ENCODE measurements at regions not wholly inside any gene's neighbourhood (a gene's known extent, or its start where the extent isn't known, plus 50 kb on each side); places are given as distances from the start of the nearest gene placed in this dataset.
A peak's percentile ranks its signal among the peaks of the same experiment; 100 is the strongest.

DNA sequence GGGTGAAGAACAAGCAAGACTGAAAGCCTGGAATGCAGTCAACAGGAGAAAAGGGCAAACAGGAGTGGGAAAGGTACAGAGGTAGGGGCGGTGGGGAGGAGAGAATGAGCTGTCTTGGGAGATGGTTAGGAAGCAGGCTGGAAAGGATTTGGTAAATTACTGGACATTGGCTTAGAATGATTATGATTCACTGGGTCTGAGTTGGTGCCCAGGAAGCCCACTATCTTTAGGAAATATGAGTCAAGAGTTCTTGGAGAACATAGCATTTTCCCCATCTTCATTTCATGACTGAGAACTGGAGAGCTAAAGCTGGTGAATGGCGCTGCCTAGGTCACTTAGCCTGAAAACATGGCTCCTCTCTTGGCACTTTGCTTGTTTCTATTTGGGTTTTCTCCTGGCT, 74.7 kb upstream of the C3orf80 start:
- Histone ChIP-seq H3K9me3 (ENCODE audit: control insufficient read depth, low read length) (no peaks in the 10 kb centered on the region), H3K27me3 (ENCODE audit: control insufficient read depth, insufficient read depth) (no peaks in the 10 kb centered on the region), H3K4me3 (ENCODE audit: low read length) (no peak overlapping the region), H3K27ac (ENCODE audit: low read length) (peak overlapping the region; percentile 33), H3K4me1 (ENCODE audit: control insufficient read depth, insufficient read depth, low read length) (no peaks in the 10 kb centered on the region)
- 78% methylated on average over 2 of the region's 2 CpGs for WGBS
- no peak for DNase-seq
- ATAC-seq, result peak; percentile 59 to 89
- intact Hi-C loops (cut with DNase I), result loop anchor here in 1 of 4 donors (10.0 kb wide), 1 partner anchor 264 kb away; no protein-coding TSS in a partner anchor

DNA sequence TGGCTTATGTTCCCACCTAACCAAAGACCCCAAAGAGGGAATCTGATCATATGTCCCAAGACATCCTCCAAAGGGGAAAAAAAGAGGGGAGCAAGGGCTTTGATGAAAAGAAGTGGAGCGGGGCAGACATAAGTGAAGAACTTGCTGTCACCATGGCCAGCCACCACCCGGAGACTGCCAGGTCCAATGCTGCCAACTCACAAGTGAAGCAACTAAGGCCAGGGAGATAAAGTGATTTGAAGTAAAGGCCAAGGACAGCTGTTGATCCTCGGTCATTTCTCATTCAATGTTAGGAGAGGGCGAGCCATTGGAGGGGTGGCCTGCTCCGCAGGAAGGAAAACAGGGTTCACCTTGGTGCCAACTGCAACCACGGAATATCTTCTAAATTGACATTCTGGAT, 72.6 kb upstream of the C3orf80 start:
- 88% methylated on average over 6 of the region's 6 CpGs for WGBS
- ATAC-seq (no peak), DNase-seq (no peak)
- Histone ChIP-seq H3K4me1 (ENCODE audit: control insufficient read depth, insufficient read depth, low read length) (no peaks in the 10 kb centered on the region), H3K27ac (ENCODE audit: low read length) (no peak overlapping the region), H3K27me3 (ENCODE audit: control insufficient read depth, insufficient read depth) (no peaks in the 10 kb centered on the region), H3K4me3 (ENCODE audit: low read length) (no peak overlapping the region), H3K9me3 (ENCODE audit: control insufficient read depth, low read length) (no peaks in the 10 kb centered on the region)
- intact Hi-C loops (cut with DNase I), result loop anchor here in 1 of 4 donors (10.0 kb wide), 1 partner anchor 262 kb away; no protein-coding TSS in a partner anchor

DNA sequence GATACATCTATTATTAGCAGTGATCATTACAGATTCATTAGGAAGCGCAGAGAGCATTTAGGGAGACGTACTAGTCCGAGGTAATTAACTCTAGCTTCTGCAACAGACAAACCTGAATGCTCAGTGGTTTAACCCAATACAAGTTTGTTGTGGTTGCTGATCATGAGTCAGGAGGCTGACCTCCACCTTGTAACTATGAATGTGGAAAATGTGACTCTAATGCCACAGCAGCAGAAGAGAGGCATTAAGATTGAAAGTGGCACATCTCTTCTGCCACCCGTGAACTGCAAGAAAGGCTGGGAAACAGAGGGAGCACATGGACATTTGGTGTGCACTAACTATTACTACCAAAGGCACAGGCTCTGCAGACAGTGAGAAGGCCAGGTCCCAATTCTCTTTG, 71.2 kb upstream of the C3orf80 start:
- no peak overlapping the region for H3K4me3 ChIP-seq (ENCODE audit: low read length)
- H3K4me1 ChIP-seq (ENCODE audit: control insufficient read depth, insufficient read depth, low read length), result no peaks in the 10 kb centered on the region
- DNase-seq (no peak), ATAC-seq (no peak)
- intact Hi-C loops (cut with DNase I), result loop anchor here in 1 of 4 donors (10.0 kb wide), 1 partner anchor 261 kb away; no protein-coding TSS in a partner anchor
- WGBS, result 91% methylated on average over 4 of the region's 4 CpGs
- H3K27ac ChIP-seq (ENCODE audit: low read length), result no peak overlapping the region
- H3K9me3 ChIP-seq (ENCODE audit: control insufficient read depth, low read length), result no peaks in the 10 kb centered on the region
- no peaks in the 10 kb centered on the region for H3K27me3 ChIP-seq (ENCODE audit: control insufficient read depth, insufficient read depth)

DNA sequence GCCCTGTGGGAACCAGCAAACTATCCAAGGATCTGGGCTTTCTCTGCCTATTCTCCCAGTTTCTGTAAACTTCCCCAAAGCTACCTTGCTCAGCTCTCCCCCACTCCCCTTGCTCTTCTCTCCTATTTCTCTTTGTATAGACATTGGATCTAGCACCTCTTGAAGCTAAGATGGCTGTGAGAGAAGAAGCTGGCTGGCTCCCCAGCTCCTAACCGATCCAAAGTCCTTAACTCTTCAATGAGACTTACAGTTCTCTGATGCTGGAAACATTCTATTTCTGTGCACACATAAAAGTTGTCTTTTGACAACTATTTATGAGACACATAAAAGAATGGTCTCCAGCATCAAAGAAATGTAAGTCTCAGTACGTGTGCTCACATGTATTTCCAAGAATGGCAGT, 70.6 kb upstream of the C3orf80 start:
- Histone ChIP-seq H3K27me3 (ENCODE audit: control insufficient read depth, insufficient read depth) (no peaks in the 10 kb centered on the region), H3K4me3 (ENCODE audit: low read length) (no peak overlapping the region), H3K9me3 (ENCODE audit: control insufficient read depth, low read length) (no peaks in the 10 kb centered on the region), H3K27ac (ENCODE audit: low read length) (no peak overlapping the region), H3K4me1 (ENCODE audit: control insufficient read depth, insufficient read depth, low read length) (no peaks in the 10 kb centered on the region)
- ATAC-seq (no peak), DNase-seq (no peak)
- WGBS, result 82% methylated on average over 2 of the region's 2 CpGs
- intact Hi-C loops (cut with DNase I), result loop anchor here in 1 of 4 donors (10.0 kb wide), 1 partner anchor 260 kb away; no protein-coding TSS in a partner anchor

DNA sequence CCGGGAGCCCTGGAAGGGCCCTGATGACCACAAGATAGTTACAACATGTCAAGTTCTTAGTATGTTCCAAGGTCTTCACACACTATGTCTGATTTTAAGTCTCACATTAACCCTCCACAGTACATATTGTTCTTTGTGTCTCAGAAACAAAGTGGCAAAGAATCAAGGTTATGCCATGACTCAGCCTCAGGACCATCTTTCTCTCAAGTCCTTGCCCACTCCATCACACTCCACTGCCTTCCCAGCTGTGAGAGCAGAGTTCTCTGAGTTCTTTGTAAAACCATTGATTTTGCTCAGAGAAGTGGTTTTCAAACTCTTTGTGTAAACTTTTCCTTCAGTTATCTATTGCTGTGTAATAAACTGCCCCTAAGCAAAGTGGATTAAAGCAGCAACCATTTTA, 67.9 kb upstream of the C3orf80 start:
- H3K9me3 ChIP-seq (ENCODE audit: control insufficient read depth, low read length), result no peaks in the 10 kb centered on the region
- intact Hi-C loops (cut with DNase I), result loop anchor here in 2 of 4 donors (5.0 to 10.0 kb wide), 2 partner anchors 255 to 257 kb away; no protein-coding TSS in a partner anchor
- no peak for DNase-seq

DNA sequence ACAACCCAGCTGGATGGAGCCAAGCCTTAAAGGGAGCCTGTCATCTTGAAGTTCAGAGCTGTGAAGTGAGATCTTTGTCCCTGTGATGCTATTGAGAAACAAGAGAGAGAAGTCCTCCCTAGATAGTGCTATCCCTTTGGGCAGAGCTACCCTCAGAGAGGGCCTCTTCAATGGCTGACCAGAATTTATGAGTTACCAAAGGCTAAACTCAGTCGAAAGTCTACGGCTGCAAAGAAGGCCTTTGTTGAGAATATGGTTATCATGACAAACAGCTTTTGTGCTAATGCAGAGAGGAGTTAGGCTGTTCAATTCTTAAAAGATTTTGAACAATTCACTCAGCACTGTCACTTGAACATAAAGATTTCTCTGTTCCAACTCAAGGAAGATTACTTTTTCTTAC, 65.9 kb upstream of the C3orf80 start:
- Histone ChIP-seq H3K9me3 (ENCODE audit: control insufficient read depth, low read length) (no peaks in the 10 kb centered on the region), H3K27me3 (ENCODE audit: control insufficient read depth, insufficient read depth) (no peaks in the 10 kb centered on the region), H3K4me3 (ENCODE audit: low read length) (no peak overlapping the region), H3K27ac (ENCODE audit: low read length) (no peak overlapping the region), H3K4me1 (ENCODE audit: control insufficient read depth, insufficient read depth, low read length) (no peaks in the 10 kb centered on the region)
- no peak for ATAC-seq
- no peak for DNase-seq
- 84% methylated on average over 2 of the region's 2 CpGs for WGBS
- intact Hi-C loops (cut with DNase I), result loop anchor here in 2 of 4 donors (5.0 to 10.0 kb wide), 2 partner anchors 253 to 255 kb away; no protein-coding TSS in a partner anchor

More for the DNA sequence above, 67.9 kb upstream of the C3orf80 start:
- 93% methylated on average over 1 of the region's 1 CpG for WGBS
- H3K27ac ChIP-seq (ENCODE audit: low read length), result no peak overlapping the region
- ATAC-seq, result no peak
- H3K27me3 ChIP-seq (ENCODE audit: control insufficient read depth, insufficient read depth), result no peaks in the 10 kb centered on the region
- H3K4me3 ChIP-seq (ENCODE audit: low read length), result no peak overlapping the region
- H3K4me1 ChIP-seq (ENCODE audit: control insufficient read depth, insufficient read depth, low read length), result no peaks in the 10 kb centered on the region

DNA sequence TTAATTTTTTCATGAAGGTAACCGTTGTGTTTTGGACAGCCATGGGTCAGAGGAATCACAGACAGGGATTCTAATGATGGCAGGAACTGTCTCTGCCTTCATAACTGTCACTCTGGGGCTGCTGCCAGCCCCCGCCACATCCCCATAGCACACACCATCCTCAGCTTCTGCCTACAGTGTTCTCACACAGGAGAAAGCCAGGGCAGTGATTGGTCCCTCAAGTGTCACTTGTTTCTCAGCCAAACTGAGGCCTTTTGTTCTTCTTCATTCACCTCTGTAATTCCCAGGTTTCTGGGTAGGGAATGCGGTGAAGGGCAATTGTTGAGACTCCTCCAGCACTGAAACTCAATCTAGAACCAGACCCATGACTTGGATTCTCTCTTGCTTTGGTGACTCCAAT, 65.4 kb upstream of the C3orf80 start:
- no peak overlapping the region for H3K27ac ChIP-seq (ENCODE audit: low read length)
- intact Hi-C loops (cut with DNase I), result loop anchor here (5.0 to 10.0 kb wide), 3 partner anchors 182 to 255 kb away; no protein-coding TSS in a partner anchor
- no peaks in the 10 kb centered on the region for H3K9me3 ChIP-seq (ENCODE audit: control insufficient read depth, low read length)
- H3K27me3 ChIP-seq (ENCODE audit: control insufficient read depth, insufficient read depth), result no peaks in the 10 kb centered on the region
- H3K4me3 ChIP-seq (ENCODE audit: low read length), result no peak overlapping the region
- DNase-seq, result no peak
- no peak for ATAC-seq
- WGBS, result 81% methylated on average over 3 of the region's 3 CpGs
- no peaks in the 10 kb centered on the region for H3K4me1 ChIP-seq (ENCODE audit: control insufficient read depth, insufficient read depth, low read length)

DNA sequence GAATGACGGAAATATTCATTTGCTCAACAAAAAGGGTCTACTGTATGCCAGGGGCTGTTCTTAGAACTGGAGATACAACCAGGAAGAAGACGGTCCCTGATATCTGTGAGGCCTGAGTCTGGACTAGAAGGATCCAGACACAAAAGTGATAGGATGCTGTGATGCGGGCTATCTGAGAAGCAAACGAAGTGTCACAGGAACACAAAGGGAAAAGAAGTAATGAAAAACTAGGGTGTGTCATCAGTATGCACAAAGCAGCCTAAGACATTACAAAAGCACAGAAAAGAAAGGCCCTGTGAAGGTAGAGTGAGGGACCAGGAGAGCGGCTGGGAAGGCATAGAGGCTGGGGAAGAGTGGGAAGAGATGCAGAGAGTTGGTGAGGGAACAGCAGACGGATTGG, 63.3 kb upstream of the C3orf80 start:
- H3K4me3 ChIP-seq (ENCODE audit: low read length), result no peak overlapping the region
- no peaks in the 10 kb centered on the region for H3K27me3 ChIP-seq (ENCODE audit: control insufficient read depth, insufficient read depth)
- no peak overlapping the region for H3K27ac ChIP-seq (ENCODE audit: low read length)
- 81% methylated on average over 6 of the region's 6 CpGs for WGBS
- H3K9me3 ChIP-seq (ENCODE audit: control insufficient read depth, low read length), result no peaks in the 10 kb centered on the region
- ATAC-seq, result no peak
- DNase-seq, result no peak
- intact Hi-C loops (cut with DNase I), result loop anchor here in 3 of 4 donors (5.0 to 10.0 kb wide), 2 partner anchors 180 to 253 kb away; no protein-coding TSS in a partner anchor
- no peaks in the 10 kb centered on the region for H3K4me1 ChIP-seq (ENCODE audit: control insufficient read depth, insufficient read depth, low read length)

DNA sequence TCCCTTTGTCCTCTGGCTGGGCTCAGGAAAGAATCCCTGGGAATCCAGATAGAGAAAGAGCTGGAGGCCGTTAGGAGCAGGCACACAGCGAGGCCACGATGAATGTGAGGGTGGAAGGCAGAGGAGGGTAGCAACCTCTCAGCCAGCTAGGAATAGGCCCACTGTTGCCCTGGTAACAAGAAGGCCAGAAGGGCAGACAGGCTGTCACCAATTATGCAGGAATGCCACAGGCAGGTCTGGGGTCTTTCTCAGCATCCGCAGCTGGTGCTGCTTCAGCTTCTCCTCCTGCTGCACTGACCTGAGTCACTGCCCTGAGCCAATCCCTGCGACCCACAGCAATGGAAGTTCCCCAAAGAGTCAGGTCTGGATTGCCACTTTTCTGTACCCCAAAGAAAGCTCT, 62.8 kb upstream of the C3orf80 start:
- Histone ChIP-seq H3K27me3 (ENCODE audit: control insufficient read depth, insufficient read depth) (no peaks in the 10 kb centered on the region), H3K4me1 (ENCODE audit: control insufficient read depth, insufficient read depth, low read length) (no peaks in the 10 kb centered on the region), H3K27ac (ENCODE audit: low read length) (no peak overlapping the region), H3K9me3 (ENCODE audit: control insufficient read depth, low read length) (no peaks in the 10 kb centered on the region), H3K4me3 (ENCODE audit: low read length) (no peak overlapping the region)
- ATAC-seq (no peak), DNase-seq (no peak)
- WGBS, result 62% methylated on average over 5 of the region's 5 CpGs
- intact Hi-C loops (cut with DNase I), result loop anchor here in 3 of 4 donors (5.0 to 10.0 kb wide), 2 partner anchors 180 to 252 kb away; no protein-coding TSS in a partner anchor

DNA sequence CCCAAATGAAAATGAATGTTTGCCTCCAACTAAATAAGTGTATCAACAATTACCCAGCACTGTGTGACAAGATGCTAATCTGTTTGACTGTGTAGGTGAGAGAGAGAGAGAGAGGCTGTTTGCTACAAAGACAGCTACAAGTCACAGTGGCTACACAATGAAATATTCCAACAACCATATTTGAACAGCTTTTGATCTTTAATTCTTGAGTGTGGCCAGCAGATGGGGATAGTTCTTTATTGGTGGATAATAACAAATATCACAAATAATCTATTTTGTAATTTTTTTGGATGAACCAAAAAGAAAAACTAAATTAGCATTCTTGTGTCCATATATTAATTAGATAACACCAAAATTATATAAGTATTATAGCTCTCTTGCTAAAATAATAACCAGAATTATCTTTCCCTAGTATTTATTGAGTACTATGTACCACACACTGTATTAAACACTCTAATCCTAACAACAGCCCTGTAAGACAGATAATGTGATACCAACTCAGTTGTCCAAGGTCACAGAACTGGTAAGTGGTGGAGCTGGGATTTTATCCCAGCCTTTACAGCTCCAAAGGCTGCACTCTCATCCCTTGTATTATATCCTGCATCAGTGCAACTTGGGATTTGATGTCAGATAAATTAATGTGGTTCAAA, 61.9 kb upstream of the C3orf80 start:
- H3K4me3 ChIP-seq (ENCODE audit: low read length), result no peak overlapping the region
- H3K4me1 ChIP-seq (ENCODE audit: control insufficient read depth, insufficient read depth, low read length), result no peaks in the 10 kb centered on the region
- DNase-seq (no peak), ATAC-seq (no peak)
- no peaks in the 10 kb centered on the region for H3K27me3 ChIP-seq (ENCODE audit: control insufficient read depth, insufficient read depth)
- intact Hi-C loops (cut with DNase I), result loop anchor here in 3 of 4 donors (5.0 to 10.0 kb wide), 2 partner anchors 179 to 251 kb away; no protein-coding TSS in a partner anchor
- no peaks in the 10 kb centered on the region for H3K9me3 ChIP-seq (ENCODE audit: control insufficient read depth, low read length)
- no peak overlapping the region for H3K27ac ChIP-seq (ENCODE audit: low read length)

DNA sequence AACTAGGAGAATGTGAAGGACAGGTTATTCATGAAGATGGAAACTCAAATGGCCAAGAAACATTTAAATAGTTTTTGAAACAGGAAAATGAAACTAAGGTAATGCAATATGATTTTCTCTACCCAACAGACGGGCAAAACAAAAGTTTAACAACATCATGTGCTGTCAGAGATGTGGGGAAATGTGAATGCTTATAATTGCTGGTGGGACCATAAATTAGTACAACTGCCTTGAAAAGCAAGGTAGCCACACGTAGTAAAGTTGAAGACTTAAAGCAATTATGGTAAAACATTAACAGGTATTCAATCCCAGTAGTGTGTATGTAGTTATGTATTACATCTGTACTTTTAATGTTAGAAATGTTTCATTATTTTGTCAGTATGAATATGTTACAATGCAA, 57.0 kb upstream of the C3orf80 start:
- Histone ChIP-seq H3K4me1 (ENCODE audit: control insufficient read depth, insufficient read depth, low read length) (no peaks in the 10 kb centered on the region), H3K27ac (ENCODE audit: low read length) (no peak overlapping the region), H3K4me3 (ENCODE audit: low read length) (no peak overlapping the region), H3K27me3 (ENCODE audit: control insufficient read depth, insufficient read depth) (no peaks in the 10 kb centered on the region), H3K9me3 (ENCODE audit: control insufficient read depth, low read length) (no peaks in the 10 kb centered on the region)
- ATAC-seq (no peak), DNase-seq (no peak)
- intact Hi-C loops (cut with DNase I), result loop anchor here in 1 of 4 donors (10.0 kb wide), 1 partner anchor 247 kb away; no protein-coding TSS in a partner anchor
- 86% methylated on average over 2 of the region's 2 CpGs for WGBS

Measured in right cardiac atrium (tissue), 5 donors.